Neuronal stem cell (in vitro differentiated cells): ENCODE measurements at regions not wholly inside any gene's neighbourhood (a gene's known extent, or its start where the extent isn't known, plus 50 kb on each side); places are given as distances from the start of the nearest gene placed in this dataset.
A peak's percentile ranks its signal among the peaks of the same experiment; 100 is the strongest.

ENCODE experiments used
- DNase-seq: peaks from one replicate; pipeline ENCODE4 v3.0.0-alpha.2; 2013; ENCODE audit warnings: low spot score
- H2AFZ ChIP-seq: one replicate; pipeline ENCODE4 v1.6.1; 2013; ENCODE audit warnings: mild to moderate bottlenecking, low read length, inconsistent platforms
- H2AK5ac ChIP-seq: 2 replicates; pipeline ENCODE4 v1.6.1; 2013; ENCODE audit warnings: low read depth, mild to moderate bottlenecking, inconsistent platforms, low read length, moderate library complexity, mixed read lengths
- H2BK120ac ChIP-seq: 2 replicates; pipeline ENCODE4 v1.6.1; 2013; ENCODE audit warnings: low read depth, mild to moderate bottlenecking, inconsistent platforms, low read length, moderate library complexity, mixed read lengths
- H2BK12ac ChIP-seq: one replicate; pipeline ENCODE4 v1.6.1; 2013; ENCODE audit warnings: low read length, inconsistent platforms
- H2BK15ac ChIP-seq: 2 replicates; pipeline ENCODE4 v1.6.1; 2013; ENCODE audit warnings: mild to moderate bottlenecking, low read length, inconsistent platforms, mixed read lengths
- H2BK5ac ChIP-seq: one replicate; pipeline ENCODE4 v1.6.1; 2013; ENCODE audit warnings: inconsistent platforms, mild to moderate bottlenecking, low read length, moderate library complexity
- H3K14ac ChIP-seq: one replicate; pipeline ENCODE4 v1.6.1; 2013; ENCODE audit warnings: low read length, inconsistent platforms
- H3K18ac ChIP-seq: 2 replicates; pipeline ENCODE4 v1.6.1; 2013; ENCODE audit warnings: low read length, inconsistent platforms
- H3K23ac ChIP-seq: 2 replicates; pipeline ENCODE4 v1.6.1; 2013; ENCODE audit warnings: low read depth, mild to moderate bottlenecking, mixed read lengths, low read length, inconsistent platforms; ENCODE audit not compliant: poor library complexity
- H3K27ac ChIP-seq: replicated peaks from 3 replicates; pipeline ENCODE4 v1.5.1; 2013; ENCODE audit warnings: low read length, inconsistent platforms
- H3K27me3 ChIP-seq, 3 experiments: 2 replicates each; pipeline ENCODE4 v1.6.1; 2013; ENCODE audit warnings: low read length in 3 of 3, mild to moderate bottlenecking in 2 of 3, inconsistent platforms in 1 of 3, low read depth in 1 of 3, mixed read lengths in 1 of 3, moderate library complexity in 1 of 3; ENCODE audit not compliant: control insufficient read depth in 3 of 3, insufficient read depth in 3 of 3
- H3K36me3 ChIP-seq, 2 donors: replicated peaks in 1 of 2; 2 replicates each; pipeline ENCODE4 v1.6.1; 2013; ENCODE audit warnings: low read length in 2 of 2; ENCODE audit not compliant: control insufficient read depth in 2 of 2, insufficient read depth in 2 of 2
- H3K4ac ChIP-seq: 2 replicates; pipeline ENCODE4 v1.6.1; 2013; ENCODE audit warnings: inconsistent platforms, mild to moderate bottlenecking, low read length, moderate library complexity
- H3K4me1 ChIP-seq, 2 donors: 1 replicate in 1 of 2; 2 replicates in 1 of 2; pipeline ENCODE4 v1.6.1; 2013; ENCODE audit warnings: low read length in 2 of 2, low read depth in 1 of 2; ENCODE audit not compliant: control insufficient read depth in 2 of 2, insufficient read depth in 1 of 2
- H3K4me2 ChIP-seq: one replicate; pipeline ENCODE4 v1.6.1; 2013; ENCODE audit warnings: mild to moderate bottlenecking, low read length, inconsistent platforms; ENCODE audit not compliant: insufficient read depth, poor library complexity, severe bottlenecking
- H3K4me3 ChIP-seq, 2 donors: 2 replicates each; pipeline ENCODE4 v1.5.1; 2013; ENCODE audit warnings: low read length in 2 of 2, mild to moderate bottlenecking in 2 of 2, inconsistent platforms in 1 of 2, moderate library complexity in 1 of 2
- H3K79me1 ChIP-seq: one replicate; pipeline ENCODE4 v1.6.1; 2013; ENCODE audit warnings: low read depth, mild to moderate bottlenecking, inconsistent platforms, low read length, moderate library complexity
- H3K9ac ChIP-seq: one replicate; pipeline ENCODE4 v1.6.1; 2013; ENCODE audit warnings: mild to moderate bottlenecking, low read depth, low read length, inconsistent platforms; ENCODE audit not compliant: poor library complexity
- H3K9me3 ChIP-seq, 2 donors: replicated peaks in 1 of 2; 2 replicates each; pipeline versions ENCODE3 to v1.6.1; 2013; ENCODE audit warnings: low read length in 2 of 2, mild to moderate bottlenecking in 2 of 2, inconsistent platforms in 1 of 2, low read depth in 1 of 2, mixed read lengths in 1 of 2, moderate library complexity in 1 of 2; ENCODE audit not compliant: control insufficient read depth in 2 of 2, insufficient read depth in 1 of 2
- H4K8ac ChIP-seq: one replicate; pipeline ENCODE4 v1.6.1; 2013; ENCODE audit warnings: low read depth, mild to moderate bottlenecking, inconsistent platforms, low read length, moderate library complexity
- H4K91ac ChIP-seq: one replicate; pipeline ENCODE4 v1.6.1; 2013; ENCODE audit warnings: low read length, low read depth, mild to moderate bottlenecking, inconsistent platforms; ENCODE audit not compliant: poor library complexity
- WGBS, 2 donors: extraction: QIAGEN DNeasy Blood & Tissue Kit; methylation state at CpG; one replicate each; pipeline ENCODE4 v1.1.7; 2013; ENCODE audit warnings: missing lambda C conversion rate in 2 of 2, mixed read lengths in 1 of 2; ENCODE audit not compliant: insufficient read length in 2 of 2, insufficient replicate concordance in 1 of 2; ENCODE audit errors: extremely low coverage in 2 of 2; 5-methylcytosine and 5-hydroxymethylcytosine counted together

DNA sequence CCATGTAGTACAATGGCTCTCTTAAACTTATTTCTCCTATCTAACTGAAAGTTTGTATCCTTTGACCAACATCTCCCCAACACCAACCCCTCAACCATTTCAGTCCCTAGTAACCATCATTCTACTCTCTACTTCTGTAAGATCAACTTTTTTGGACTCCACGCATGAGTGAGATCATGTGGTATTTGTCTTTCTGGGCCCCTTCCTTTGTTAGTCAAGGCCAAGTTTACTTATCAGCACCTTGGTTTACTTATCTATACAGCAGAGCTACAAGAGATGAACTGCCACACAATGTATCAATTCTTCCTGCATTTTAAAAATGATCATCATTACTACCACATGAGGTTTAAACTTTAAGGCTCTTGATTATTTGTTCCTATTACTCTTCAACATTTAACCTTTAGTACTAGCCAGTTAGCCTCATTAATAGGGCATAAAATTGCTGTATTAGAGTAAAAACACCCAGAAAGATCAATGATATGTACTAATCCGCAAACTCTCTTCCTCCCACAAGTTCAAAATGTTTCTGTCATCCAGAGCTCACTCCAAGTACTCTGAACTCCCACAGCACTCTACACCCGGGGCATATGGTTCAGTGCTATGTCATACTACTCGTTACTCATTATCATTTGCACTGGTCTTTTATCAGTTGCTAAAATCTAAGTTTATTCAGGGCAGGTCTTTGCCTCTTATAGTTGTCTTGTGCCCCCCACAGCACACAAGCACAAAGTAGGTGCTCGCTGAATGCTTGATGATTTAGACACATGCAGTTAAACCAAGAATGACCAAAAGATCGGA lies 145.7 kb upstream of the ADAMTS3 start:
- no peak overlapping the region for H2BK5ac ChIP-seq
- H4K91ac ChIP-seq = no peak overlapping the region
- WGBS, 2 donors = no CpG with 5 or more reads among the region's 6 CpGs
- no peak overlapping the region for H2BK12ac ChIP-seq
- no peaks in the 10 kb centered on the region for H3K4me1 ChIP-seq
- no peaks in the 10 kb centered on the region for H3K9me3 ChIP-seq
- no peak overlapping the region for H3K14ac ChIP-seq
- H3K79me1 ChIP-seq = no peaks in the 10 kb centered on the region
- H3K4me2 ChIP-seq = no peak overlapping the region
- H2BK120ac ChIP-seq = no peak overlapping the region
- H3K27ac ChIP-seq = no peak overlapping the region
- no peak overlapping the region for H3K9ac ChIP-seq
- no peak overlapping the region for H2BK15ac ChIP-seq
- no peak overlapping the region for H3K23ac ChIP-seq
- H3K4ac ChIP-seq = no peak overlapping the region
- no peak for DNase-seq
- H2AFZ ChIP-seq = no peak overlapping the region
- no peaks in the 10 kb centered on the region for H3K27me3 ChIP-seq
- no peaks in the 10 kb centered on the region for H3K36me3 ChIP-seq
- H2AK5ac ChIP-seq = no peak overlapping the region
- H3K18ac ChIP-seq = no peak overlapping the region
- H3K4me3 ChIP-seq = no peak overlapping the region
- H4K8ac ChIP-seq = no peak overlapping the region

DNA sequence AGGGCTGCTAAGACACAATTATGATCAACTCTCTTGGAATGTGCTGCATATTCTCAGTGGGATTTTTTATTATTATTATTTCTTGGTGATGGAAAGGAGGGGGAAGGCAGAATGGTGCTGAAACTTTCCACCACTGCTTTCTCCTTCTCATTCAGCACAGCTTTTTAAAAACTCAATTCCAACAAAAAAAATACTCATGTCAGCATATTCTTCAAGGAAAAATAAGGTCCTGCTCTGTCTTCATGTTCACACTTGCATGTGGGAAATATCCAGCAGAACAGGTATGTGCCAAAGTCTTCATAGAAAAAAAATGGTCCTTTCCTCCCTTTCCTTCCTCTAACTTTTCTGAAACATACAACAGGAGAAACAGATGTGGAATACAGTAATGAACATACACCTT lies 144.0 kb upstream of the ADAMTS3 start:
- H3K4ac ChIP-seq = no peak overlapping the region
- no peak overlapping the region for H4K8ac ChIP-seq
- H2AK5ac ChIP-seq = no peak overlapping the region
- H2BK5ac ChIP-seq = no peak overlapping the region
- no peak overlapping the region for H3K4me2 ChIP-seq
- no peak overlapping the region for H3K9ac ChIP-seq
- no peak for DNase-seq
- no peak overlapping the region for H2BK120ac ChIP-seq
- no peak overlapping the region for H3K4me3 ChIP-seq
- no peak overlapping the region for H3K23ac ChIP-seq
- H2AFZ ChIP-seq = no peak overlapping the region
- no peak overlapping the region for H4K91ac ChIP-seq
- H3K27me3 ChIP-seq = no peaks in the 10 kb centered on the region
- no peaks in the 10 kb centered on the region for H3K4me1 ChIP-seq
- no peaks in the 10 kb centered on the region for H3K79me1 ChIP-seq
- H3K14ac ChIP-seq = no peak overlapping the region
- H3K27ac ChIP-seq = no peak overlapping the region
- no peak overlapping the region for H2BK15ac ChIP-seq
- H3K36me3 ChIP-seq = no peaks in the 10 kb centered on the region
- no peak overlapping the region for H2BK12ac ChIP-seq
- H3K18ac ChIP-seq = no peak overlapping the region
- no peaks in the 10 kb centered on the region for H3K9me3 ChIP-seq

DNA sequence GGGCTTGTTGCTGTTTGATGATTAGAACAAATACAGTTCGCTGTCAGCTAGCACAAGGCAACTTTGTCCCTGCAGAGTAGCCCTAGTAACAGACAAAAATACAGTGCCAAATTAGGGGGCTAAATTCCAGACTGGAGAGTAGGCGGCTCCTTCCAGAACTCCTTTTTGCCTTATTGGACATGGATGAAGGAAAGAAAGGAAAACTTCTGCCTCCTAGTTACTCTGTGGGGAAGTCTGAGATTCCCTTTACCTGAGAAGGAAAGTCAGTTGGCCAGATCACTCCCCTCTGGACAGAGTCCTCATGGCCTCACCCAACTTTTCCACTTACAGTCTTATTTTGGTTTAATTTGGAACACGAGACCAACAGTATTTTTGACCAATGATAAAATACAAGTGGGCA lies 140.5 kb upstream of the ADAMTS3 start:
- H3K14ac ChIP-seq = no peak overlapping the region
- no peak overlapping the region for H3K4me3 ChIP-seq
- no peaks in the 10 kb centered on the region for H3K79me1 ChIP-seq
- H3K23ac ChIP-seq = no peak overlapping the region
- H3K9me3 ChIP-seq = no peaks in the 10 kb centered on the region
- no peak overlapping the region for H3K4me2 ChIP-seq
- H3K27ac ChIP-seq = no peak overlapping the region
- H3K36me3 ChIP-seq = no peaks in the 10 kb centered on the region
- no peak overlapping the region for H4K91ac ChIP-seq
- no CpG with 5 or more reads among the region's 3 CpGs for WGBS, 2 donors
- H2BK5ac ChIP-seq = no peak overlapping the region
- no peak overlapping the region for H3K4ac ChIP-seq
- DNase-seq = no peak
- no peaks in the 10 kb centered on the region for H3K4me1 ChIP-seq
- H3K27me3 ChIP-seq = no peaks in the 10 kb centered on the region
- no peak overlapping the region for H4K8ac ChIP-seq
- H2AK5ac ChIP-seq = no peak overlapping the region
- H2BK12ac ChIP-seq = no peak overlapping the region
- H2BK15ac ChIP-seq = no peak overlapping the region
- no peak overlapping the region for H3K18ac ChIP-seq
- peak overlapping the region; percentile 6 for H2AFZ ChIP-seq
- H3K9ac ChIP-seq = no peak overlapping the region
- H2BK120ac ChIP-seq = no peak overlapping the region

DNA sequence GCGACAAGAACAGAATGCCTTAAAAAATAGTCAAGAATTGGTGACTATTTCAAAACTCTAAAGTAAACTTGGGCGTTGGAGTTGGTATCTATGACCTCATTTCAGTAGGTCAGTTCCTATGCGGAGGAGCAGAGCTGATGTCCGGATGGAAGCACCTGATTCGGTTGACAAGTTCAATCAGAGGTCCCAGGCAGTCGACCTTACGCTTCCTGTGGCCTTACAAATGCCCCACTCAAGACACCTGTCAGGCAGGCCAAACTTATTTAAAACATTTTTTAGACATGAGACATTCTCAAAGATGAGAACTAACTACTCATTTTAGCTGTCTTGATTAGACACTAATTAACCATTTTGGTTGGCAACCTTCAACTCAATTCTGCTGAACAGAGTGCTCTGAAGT lies 137.7 kb upstream of the ADAMTS3 start:
- no peaks in the 10 kb centered on the region for H3K4me1 ChIP-seq
- no peak overlapping the region for H3K23ac ChIP-seq
- H4K91ac ChIP-seq = no peak overlapping the region
- H3K79me1 ChIP-seq = no peaks in the 10 kb centered on the region
- no peak overlapping the region for H3K4me3 ChIP-seq
- no CpG with 5 or more reads among the region's 7 CpGs for WGBS, 2 donors
- no peaks in the 10 kb centered on the region for H3K36me3 ChIP-seq
- no peak overlapping the region for H2BK5ac ChIP-seq
- H2BK120ac ChIP-seq = no peak overlapping the region
- no peak overlapping the region for H3K9ac ChIP-seq
- no peak overlapping the region for H3K27ac ChIP-seq
- H3K9me3 ChIP-seq = no peaks in the 10 kb centered on the region
- H3K27me3 ChIP-seq = no peaks in the 10 kb centered on the region
- H3K4ac ChIP-seq = no peak overlapping the region
- no peak overlapping the region for H3K14ac ChIP-seq
- no peak overlapping the region for H2AK5ac ChIP-seq
- H2BK15ac ChIP-seq = no peak overlapping the region
- no peak overlapping the region for H4K8ac ChIP-seq
- no peak for DNase-seq
- no peak overlapping the region for H2BK12ac ChIP-seq
- H2AFZ ChIP-seq = no peak overlapping the region
- H3K18ac ChIP-seq = no peak overlapping the region
- H3K4me2 ChIP-seq = no peak overlapping the region
